Umbilical cord (tissue), 1 donor: ENCODE measurements at regions not wholly inside any gene's neighbourhood (a gene's known extent, or its start where the extent isn't known, plus 50 kb on each side); places are given as distances from the start of the nearest gene placed in this dataset.
A peak's percentile ranks its signal among the peaks of the same experiment; 100 is the strongest.

Source experiments
- DNase-seq: peaks from one replicate; pipeline ENCODE4 v3.0.0-alpha.2; 2015; ENCODE audit warnings: low spot score

DNA sequence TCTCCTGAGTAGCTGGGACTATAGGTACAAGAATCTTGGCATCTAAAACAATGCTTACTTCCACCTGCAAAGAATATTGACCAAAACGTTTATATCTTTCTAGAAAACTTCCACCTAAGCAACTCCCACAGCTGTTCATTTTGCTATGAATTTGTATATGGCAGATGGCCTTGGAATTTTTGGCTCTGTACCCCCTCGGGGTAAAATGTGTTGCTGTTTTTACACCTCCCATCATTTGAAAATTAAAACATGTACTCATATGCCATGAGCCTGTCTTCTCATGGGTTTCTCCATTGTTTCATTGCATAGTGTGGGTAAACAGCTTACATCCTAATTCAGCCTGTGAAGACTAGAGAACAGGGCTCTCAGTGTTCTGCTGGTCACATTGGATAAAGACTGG lies 853.6 kb upstream of the SOX11 start:
- no peak for DNase-seq

DNA sequence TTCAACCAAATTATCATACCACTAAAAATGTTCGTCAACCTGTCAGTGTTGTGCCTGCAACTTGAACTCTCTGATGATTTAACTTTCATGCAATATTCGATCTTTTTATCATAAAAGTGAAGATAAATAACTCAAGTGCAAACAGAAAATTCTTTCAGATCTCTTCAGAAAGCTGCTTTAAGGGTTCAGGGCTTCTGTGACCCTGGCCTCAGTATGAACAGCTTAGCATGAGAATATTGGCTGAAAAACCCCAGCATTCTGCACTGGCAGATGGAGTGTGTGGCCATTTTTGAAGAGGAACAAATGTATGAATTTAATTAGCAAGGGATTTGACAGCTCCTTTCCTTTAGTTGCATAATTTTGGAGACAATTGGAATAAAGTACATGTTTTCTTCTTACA lies 851.4 kb upstream of the SOX11 start:
- no peak for DNase-seq

DNA sequence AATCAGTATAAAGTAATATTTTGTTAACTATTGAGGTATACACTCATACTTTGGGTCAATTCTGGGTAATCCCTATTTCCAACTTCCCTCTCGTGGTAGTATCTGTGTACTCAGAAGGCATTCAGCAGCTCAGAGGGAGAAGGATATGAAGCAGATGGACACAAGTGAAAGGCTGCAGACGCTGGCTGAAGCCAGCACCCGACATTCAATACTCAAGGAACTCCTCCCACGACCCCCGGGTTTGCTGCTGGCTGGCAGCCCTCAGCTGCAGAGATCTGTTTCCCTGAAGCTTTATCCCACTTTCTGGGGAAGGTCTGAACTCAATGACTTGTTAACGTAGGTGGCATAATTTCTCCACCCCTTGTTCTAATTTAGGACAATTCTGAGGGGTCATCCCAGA lies 847.3 kb upstream of the SOX11 start:
- DNase-seq = peak; percentile 10

DNA sequence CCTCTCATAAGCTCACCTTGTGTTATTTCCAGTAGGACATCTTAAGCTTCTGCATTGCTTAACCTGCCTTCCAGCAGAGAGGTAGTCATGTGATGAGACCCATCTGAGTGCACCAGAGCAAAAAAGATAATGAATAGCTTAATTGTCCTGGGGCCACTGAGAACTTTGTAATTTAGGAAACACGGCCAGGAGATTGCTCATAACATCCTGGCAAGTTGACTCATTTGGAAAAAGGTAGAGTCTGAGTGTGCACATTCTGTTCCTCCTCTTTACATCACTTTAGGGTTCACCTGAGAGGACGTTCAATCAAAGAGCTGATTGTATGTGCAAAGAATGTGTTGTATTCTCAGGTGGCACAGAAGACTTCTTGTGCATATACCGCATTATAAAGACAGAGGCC lies 830.2 kb upstream of the SOX11 start:
- DNase-seq = no peak

DNA sequence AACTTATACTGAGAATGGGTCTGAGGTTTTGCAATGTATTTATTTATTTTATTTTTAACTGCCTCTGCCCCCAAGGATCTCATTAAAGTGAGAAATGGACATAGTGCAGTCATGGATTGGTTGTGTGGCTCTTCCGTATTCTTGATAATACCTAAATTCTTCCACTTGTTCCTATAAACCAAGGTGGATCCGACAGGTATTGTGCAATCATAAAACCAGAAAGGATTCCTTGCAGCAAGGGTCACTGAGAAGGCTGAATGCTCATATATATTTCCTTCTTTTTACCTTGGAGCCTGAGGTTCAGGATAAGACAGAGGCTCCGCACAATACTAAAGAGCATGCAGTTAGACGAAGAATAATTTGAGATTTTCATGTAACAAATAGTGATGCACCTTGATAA lies 826.0 kb upstream of the SOX11 start:
- no peak for DNase-seq

DNA sequence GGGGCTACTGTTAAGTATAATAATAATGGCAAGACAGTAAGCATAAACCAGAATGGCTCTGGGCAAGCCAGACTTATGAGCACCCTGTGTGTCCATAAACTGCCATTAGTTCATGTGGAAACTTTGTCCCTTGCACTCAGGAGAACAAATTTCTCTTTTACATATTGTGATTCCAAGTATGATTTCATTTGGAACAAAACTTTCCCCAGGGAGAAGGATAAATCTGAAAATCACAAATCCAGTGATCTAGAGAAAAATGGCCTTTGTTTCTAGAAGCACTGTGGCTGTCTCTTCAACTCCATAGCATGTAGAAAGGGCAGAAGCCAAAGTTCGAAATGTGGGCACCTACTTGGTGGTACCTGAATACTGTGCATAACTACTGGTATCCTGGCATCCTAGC lies 823.7 kb upstream of the SOX11 start:
- no peak for DNase-seq

- no peak for DNase-seq
These were observed 823.0 kb upstream of the SOX11 start for GRCh38 chr2:4869154-4869553.

DNA sequence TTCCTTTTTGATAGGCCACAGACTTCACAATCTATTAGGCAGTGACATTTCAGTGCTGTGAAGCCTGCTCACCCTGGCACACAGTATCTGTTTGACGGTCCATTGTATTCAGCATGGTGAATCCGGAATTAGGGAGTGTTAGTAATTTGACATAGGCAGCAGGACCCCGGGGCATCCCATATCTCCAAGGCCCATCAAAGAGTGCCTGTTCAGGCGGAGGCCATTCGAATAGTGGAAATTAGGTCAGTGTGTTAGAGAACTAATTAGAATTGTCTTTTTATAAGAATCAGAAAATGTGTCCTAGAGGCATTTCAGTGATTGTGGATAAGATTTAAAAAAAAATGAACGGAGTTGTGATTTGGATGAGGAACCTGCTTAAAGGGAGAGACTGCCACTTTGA lies 818.8 kb upstream of the SOX11 start:
- DNase-seq = no peak

DNA sequence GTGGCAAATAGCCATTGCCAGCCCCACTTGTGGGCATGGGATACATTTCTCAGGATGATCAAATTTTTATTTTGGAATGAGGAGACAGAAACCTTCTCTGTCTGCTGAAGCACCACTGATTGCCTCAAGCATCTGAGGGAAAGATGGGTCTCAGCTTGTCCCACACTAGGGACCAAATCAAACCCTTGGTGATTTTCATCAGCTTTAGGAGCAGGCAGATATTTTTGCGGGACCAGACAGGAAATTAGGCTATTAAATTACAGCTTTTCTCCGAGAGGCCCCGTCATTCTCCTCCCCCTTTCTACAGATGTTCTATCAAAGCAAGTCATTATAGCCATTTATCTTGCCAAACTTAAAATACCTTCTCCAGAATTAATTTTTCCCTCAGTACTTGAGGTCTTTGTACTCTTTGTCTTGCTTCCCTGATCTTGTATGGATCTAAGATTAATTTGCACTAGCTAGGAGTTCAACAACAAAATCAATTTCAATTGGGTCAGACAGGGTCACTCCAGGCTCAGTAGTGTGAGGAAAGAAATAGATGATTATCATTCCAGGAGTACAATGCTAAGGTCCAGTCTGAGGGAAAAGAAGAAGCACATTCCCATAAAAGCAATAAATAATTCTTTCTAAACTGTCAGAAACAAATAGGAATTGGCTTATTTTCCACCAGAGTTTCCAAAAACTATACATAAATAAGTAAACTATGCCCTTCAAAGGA lies 818.1 kb upstream of the SOX11 start:
- no peak for DNase-seq

GRCh38 chr2:4882421-4882820 lies 809.8 kb upstream of the SOX11 start:
- DNase-seq = no peak

DNA sequence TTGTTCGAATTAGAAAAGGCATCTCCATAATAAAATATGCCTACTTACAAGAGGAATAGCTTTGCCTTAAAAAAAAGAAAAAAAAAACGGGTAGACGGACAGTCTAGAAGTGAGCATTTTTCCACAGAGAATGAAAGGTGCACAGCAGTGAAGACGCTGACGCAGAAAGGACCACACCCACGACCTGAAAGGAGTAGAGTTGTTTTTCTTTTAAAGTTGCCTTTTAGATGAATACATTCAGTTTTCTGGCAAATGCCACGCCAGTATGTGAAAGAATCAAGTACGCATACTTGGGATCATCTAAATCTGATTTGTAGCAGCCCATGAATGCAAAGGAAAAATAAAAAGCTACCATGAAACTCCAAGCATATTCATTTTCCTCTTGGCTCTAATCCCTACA lies 809.2 kb upstream of the SOX11 start:
- DNase-seq = no peak

DNA sequence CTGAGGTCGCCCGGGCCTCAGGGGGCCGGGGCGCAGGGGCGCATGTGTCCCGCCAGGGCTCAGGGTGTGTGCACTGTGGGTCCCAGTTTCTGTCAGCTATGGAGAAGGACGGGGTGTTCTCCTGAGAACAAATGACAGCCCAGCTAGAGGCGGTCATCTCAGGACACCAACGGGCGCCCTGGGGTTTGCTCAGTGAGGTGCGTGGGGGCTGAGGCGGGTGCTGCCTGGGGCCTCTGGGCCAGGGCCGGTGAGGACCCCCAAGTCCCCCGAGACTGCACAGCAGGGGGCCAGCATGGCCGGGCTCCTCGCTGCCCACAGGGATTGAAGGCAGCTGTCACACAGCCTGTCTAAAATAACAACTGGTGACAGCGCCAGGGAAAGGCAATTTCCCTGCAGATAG lies 808.8 kb upstream of the SOX11 start:
- DNase-seq = no peak

- no peak for DNase-seq
These were observed 808.0 kb upstream of the SOX11 start for GRCh38 chr2:4884117-4884571.

- no peak for DNase-seq
These were observed 800.8 kb upstream of the SOX11 start for GRCh38 chr2:4891394-4891793.

DNA sequence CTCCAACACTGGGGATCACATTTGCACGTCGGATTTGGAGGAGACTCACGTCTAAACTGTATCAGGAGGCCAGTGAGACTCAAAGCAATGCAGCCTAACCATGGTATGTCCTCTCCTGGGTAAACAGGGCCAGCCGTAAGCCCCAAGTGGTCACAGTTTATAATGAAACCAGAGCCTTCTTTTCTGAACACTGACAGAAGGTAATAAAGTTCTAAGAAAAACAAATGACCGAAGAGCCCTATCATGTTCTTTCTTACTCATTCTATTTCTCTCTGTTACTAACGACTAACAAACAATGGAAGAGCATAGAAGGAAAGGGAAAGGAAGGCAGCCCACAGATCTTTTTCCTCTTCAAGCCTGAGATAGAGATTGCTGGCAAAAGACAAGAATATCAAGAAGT lies 796.8 kb upstream of the SOX11 start:
- DNase-seq = no peak

DNA sequence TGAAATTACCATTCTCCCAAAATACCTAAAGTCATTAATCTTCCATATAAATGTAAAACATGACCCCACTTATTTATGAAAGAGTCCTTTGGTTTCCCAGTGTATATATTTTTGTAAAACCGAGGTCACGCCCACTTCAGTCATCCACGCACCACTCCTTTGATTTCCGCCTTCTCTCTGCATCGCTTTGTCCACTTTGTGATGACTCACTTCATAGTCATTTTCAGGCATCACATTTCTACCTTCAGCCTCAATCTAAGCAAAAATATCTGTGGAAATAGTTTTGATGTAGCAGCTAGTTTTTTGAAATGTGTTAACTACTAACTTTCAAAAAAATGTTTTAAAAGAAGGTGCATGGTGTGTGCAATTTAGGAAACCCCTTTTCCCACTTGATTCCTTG lies 793.5 kb upstream of the SOX11 start:
- DNase-seq = peak; percentile 21

DNA sequence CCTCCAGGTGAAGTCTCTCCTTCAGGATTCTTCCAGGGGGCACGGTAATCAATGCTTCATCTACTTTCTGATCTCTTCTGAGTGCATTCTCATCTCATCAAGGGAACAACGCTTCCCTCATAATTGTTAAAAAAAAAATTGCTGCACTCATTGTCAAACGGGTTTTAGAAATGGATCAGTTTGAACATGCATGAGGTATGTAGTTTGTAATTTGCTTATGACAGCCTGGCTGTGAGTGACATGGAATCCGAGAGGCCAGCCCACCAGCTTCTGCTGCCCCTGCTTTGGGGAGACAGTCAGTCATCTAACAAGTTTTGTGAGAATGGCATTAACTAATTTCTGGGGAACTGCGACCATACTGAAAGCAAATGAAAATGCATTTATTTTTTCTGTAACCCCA lies 791.9 kb upstream of the SOX11 start:
- peak; percentile 57 for DNase-seq

GRCh38 chr2:4900861-4901770 lies 791.1 kb upstream of the SOX11 start:
- DNase-seq = no peak

DNA sequence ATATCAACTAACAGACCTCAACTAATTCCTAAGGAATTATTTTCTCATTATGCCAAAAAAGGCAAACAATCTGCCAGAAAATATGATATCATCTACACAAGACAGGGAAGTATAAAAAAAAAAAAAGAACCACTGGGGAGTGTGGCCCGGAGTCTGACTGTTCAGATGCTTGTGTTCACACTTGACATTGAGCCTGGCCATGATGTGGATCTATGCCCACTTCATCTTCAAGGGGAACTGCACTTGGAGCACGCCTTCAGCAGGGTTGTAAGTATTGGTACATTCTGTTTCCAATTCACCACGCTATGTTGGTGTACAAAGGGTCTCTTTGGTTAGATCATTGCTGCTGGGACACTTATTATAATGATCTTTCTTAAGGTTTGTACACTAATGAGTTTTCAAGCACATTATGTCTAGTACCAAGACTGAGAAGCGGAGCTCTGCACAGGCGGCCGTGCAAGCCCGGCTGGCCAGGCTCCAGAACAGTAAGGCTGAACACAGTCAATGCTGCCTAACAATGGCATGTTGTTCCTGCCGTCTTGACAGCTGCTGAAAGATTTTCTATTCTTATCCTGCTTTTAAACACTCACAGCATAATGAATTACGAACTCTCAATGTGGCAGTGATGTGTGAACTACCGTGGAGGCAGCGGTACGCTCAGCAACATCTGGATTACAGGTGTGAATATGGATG lies 788.4 kb upstream of the SOX11 start:
- no peak for DNase-seq

GRCh38 chr2:4908461-4908860 lies 783.7 kb upstream of the SOX11 start:
- no peak for DNase-seq

- peak; percentile 40 for DNase-seq
These were observed 782.7 kb upstream of the SOX11 start for GRCh38 chr2:4909346-4910009.

GRCh38 chr2:4914036-4914435 lies 778.1 kb upstream of the SOX11 start:
- DNase-seq = no peak
